GM18909 (cell line): ENCODE measurements at regions not wholly inside any gene's neighbourhood (a gene's known extent, or its start where the extent isn't known, plus 50 kb on each side); places are given as distances from the start of the nearest gene placed in this dataset.
"Not testable (repeated sequence)": the region's sequence is repeated elsewhere in the genome, so short reads cannot be mapped to it uniquely, and the experiment has no call there.

Source experiments
- ATAC-seq: cut with Tn5 transposase; IDR thresholded peaks from one replicate; pipeline ENCODE4 v1.9.1; 2021; ENCODE audit warnings: mild to moderate bottlenecking; ENCODE audit not compliant: unreplicated experiment, poor library complexity

DNA sequence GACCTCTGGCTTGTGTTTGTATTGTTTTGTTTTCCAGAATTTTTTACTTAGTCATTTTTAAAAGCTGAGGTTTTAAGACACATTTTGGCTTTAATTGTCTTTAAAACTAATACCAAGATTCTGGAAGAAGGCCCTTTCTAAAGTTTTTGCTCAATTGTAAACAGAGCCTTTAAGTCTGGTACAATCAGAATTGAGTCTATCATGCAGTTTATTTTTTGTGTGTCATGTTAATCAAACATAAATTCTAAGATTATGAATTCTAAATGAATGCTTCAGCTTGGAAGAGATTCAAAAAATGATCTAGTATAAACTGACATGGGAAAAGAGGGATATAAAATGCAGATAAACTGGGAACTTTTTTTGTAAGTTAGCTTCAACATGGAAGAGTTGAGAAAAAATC, 882.7 kb downstream of the TLE1 start:
- no peak for ATAC-seq

DNA sequence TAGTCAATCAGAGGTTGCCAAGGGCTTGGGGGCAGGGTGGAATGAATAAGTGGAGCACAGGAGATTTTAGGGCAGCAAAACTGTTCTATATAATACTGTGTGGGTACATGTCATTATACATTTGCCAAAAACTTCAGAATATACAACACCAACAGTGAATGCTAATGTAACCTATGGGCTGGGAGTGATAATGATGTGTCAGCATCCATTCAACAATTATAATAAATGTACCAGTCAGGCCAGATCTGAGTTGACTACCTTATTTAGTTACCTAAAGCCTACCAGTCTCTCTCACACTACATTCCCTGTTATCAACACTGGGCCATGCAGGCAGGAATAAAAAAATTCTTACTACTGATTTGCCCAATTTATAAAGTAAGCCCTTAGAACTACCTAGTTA, 884.5 kb downstream of the TLE1 start:
- no peak for ATAC-seq

DNA sequence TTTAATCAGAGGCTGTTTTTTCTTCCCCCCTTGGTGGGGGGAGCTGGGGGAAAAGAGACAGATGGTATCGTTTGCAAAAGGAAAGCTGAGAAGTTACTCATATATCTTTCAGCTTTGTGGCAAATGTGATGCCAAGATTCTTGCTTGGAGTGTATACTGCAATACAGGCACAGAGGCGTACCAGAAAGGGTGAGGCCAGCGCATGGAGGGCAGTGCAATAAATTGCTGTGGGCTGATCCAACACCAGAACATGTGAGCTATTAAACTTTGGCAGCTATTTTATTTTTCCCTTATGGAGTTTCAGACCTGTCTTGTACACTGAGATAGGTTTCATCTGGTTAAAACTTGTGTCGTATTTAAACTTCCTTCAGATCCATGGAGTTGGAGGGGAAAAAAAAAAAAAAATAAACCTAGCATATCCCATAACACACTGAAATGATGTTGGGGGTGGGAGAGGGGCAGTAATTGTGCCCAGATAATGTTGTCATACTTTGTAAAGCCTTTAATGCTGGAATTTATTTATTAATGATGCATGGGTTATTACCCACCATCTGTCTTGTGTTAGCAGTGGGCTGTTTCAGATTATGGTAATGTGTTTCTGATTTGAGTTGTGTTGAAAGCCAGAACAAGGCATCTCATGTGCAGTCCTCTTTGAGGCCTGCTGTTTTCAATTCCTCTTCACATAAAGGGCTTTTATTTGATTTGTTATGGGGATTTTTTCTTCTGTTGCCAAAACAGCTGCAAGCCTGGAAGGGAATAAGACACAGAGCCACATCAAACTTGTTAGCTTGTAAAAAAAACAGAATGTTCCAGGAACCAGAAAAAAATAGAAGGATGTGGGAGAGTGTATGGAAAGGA, 891.3 kb downstream of the TLE1 start:
- no peak for ATAC-seq

DNA sequence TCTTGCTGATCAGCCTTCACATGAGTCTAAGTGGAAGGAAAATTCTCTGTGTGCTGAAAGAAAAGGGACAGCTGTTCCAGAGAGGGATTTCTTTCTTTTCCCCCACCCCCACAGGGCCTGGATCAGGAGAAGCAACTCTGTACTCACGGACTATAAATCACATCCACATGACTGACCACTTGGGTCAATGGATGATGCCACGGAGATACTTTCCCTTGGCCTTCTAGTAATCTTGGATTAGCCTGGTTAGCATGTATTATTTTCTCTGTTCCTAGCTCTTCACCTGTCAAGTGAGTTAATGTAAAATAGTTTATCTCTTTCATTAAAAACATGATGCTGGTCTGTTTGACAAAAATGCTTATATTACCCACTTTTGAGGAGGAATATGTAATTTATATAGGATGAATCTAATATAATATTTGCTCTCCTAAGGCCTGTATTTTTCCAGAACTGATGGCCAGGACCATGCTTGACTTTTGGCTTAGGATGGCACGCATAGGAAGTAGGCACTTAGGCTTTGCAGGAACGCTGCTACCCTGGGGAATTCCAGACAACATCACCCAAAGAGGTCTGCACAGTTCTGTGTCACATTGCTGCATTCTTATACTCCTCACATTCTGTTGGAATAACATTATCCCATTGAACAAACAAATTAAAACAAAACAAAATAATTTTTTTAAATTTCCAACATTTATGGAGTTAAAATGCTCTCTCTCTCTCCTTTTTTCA, 892.1 kb downstream of the TLE1 start:
- no peak for ATAC-seq

DNA sequence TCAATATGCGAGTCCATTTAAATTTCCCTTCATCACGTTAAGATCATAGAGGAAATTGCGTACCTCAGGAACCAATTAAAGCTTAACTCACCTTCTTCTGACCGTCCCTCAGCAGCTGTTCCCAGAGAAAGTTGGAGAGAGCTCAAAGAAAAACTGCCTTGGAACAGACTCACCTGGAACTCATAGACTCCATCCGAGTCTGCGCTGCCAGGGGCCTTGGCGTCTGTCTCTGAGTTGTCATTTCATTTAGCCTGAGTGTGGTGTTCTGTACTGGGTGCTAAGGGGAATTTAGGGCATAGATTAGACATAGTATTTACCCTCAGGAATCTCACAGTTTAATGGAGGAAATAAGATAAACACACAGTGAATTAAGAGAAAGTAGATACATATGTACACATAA, 892.7 kb downstream of the TLE1 start:
- ATAC-seq = no peak

DNA sequence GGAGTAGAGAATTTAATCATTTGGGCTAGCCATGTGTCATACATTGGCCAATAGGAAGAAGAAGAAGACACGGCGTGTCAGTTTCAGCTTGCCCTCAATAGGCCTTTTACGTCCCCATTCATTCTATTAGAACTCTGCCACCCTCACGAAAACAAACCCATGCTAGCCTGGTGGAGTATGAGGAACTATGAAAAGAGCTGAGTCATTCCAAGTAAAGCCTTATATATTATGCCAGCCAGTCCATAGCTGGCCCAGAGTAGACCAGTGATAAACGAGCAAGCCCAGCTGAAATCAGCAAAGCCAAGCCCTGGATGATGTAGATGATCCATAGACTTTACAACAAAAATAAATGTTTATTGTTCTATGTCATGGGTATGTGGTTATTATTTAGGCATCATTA, 895.1 kb downstream of the TLE1 start:
- no peak for ATAC-seq

DNA sequence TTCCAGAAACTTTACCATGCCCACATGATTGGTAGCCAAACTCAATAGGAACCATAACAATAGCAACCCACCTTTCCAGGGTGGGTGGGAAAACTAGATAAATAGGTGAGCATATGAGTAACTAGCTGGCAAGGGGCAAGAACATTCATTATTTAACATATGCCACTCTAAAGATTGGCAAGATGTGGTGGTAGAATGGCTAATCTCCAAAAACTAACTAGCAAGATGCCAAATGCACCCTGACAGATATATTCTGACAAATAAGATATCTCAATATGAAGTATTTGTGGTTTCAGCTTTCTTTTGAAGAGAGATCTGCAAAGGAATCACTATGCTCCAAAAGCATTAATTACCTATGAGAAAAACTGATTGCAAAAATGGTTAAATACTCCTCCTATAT, 895.6 kb downstream of the TLE1 start:
- ATAC-seq = no peak

DNA sequence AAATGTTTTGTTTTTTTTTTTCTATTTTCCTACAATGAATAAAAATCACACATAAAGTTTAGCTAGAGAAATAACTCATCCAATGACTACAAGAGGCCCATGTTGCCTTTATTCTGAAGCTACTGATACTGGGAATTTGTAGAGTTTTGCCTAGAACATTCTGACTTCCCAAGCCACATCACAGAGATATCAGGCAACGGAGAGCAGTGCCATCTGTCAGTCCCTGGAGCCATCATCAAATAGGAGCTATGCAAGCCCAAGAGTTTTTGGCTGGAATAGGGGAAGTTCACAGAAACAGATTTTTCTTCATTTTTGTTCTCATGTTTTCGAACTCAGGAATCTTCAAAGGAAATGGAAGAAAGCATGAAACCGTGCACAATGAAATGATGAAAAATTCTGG, 896.6 kb downstream of the TLE1 start:
- no peak for ATAC-seq

DNA sequence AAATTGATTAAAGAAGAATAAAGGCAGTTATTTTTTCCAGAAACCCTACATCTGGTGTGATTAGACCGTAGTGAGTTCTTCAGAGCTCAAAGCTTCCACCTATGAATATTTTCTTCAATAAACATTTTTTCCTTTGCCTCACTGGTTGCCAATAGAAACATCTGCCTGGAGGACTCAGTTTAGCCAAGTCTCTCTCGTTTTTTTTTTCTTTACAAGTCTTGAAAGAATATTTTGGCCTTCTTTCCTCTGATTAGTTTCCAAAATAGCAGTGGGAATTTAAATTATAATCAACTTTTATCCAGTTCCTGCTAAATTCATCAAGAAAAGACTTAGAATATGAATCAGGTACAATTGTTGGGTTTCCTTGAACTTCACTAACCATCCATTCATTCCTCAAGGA, 897.5 kb downstream of the TLE1 start:
- ATAC-seq = no peak

DNA sequence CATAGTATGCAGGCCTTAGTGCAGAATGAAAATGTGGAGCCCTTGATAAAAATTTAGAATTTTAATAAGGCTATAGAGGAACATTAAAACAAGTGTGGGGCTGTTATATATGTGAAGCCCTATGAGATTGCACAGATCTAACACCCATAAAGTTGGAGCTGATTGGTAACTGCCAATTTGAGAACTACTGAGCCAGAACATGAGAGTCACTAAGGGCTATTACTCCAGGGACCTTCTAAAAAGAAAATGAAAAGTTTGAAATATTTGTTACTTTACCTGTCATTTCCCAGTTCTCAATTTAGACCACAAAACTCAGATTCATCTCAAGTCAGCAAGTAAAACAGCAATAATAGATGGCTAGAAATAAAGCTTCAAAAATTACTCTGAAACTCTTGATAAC, 898.6 kb downstream of the TLE1 start:
- ATAC-seq = no peak

DNA sequence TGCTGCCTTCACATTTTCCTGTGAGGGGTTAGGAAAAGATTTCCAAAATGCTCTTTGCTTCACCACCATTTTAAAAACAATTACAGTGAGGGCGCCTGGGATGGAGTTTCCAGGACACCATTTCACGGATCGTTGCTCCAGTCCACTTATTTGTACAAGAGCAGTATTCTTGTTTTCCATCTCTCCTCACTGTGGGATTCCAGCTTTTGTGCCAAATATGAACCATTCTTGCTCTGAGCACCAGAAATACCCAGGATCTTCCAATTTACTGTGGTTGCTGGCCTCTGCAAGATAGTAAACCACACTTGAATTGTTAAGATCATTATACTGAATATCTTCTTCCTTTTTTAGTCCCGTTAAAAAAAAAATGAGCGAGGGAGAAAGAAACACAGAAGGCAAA, 899.5 kb downstream of the TLE1 start:
- no peak for ATAC-seq

DNA sequence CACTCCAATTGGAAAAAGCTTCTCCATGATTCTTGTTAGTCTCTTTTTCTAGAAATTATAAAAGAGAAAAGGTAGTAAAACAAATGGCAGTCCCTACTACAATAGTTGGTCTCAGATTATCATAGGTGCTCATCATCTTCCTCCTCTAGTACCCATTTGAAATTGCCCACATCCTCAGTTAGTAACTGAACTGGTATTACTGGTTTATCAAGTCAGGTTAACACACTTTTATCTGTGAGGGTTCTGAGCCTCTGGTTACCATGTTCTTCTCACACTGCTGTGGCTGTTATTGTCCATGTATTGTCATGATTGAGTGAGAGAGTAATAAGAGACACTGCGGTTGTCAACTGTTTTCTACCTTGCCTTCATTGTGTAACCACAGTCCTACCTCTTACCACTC, 901.7 kb downstream of the TLE1 start:
- no peak for ATAC-seq

DNA sequence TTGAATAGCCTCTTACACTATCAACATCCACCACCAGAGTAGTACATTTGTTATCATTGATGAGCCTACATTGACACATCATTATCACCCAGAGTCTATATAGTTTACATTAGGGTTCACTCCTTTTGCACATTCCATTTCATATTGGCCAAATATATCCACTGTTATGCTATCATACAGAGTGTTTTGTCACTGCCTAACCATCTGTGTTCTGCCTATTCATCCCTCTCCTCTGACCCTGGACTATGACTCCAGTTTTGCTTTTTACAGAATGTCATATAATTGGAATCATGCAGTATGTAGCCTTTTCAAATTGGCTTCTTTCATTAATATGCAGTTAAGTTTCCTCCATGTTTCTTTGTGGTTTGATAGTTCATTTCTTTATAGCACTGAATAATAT, 904.7 kb downstream of the TLE1 start:
- ATAC-seq = no peak

DNA sequence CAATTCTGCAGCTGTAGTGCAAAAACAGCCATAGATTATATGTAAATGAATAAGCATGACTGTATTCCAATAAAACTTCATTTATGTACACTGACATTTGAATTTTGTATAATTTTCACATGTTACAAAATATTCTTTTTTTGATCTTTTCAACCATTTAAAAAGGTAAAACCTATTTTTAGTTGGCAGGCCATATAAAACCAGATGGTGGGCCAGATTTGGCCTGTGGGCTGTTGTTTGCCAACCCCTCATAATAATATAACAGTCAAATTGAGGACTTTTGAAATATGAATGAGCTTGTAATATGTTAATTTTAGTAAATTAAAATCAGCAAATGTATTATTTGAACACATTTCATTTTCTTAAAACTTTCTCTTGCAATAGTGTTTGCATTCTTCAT, 913.4 kb downstream of the TLE1 start:
- no peak for ATAC-seq

DNA sequence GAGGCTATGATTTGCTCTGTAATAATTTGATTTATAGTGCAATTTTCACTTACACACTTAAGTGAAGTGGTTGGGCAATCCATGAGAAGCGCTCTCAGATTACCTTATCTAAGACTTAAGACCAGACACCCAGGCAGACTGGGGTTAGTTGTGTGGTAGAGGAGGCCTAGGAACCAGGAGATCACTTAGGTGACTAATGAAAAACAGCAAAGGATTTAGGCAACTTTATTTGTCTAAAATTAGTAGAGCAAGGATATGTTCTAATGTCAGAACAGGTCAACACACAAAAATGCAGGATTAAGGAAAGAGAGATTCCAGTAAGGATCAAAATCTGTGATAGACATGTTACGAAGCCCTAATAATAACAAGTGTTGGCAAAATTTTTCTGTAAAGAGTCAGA, 913.8 kb downstream of the TLE1 start:
- ATAC-seq = no peak

DNA sequence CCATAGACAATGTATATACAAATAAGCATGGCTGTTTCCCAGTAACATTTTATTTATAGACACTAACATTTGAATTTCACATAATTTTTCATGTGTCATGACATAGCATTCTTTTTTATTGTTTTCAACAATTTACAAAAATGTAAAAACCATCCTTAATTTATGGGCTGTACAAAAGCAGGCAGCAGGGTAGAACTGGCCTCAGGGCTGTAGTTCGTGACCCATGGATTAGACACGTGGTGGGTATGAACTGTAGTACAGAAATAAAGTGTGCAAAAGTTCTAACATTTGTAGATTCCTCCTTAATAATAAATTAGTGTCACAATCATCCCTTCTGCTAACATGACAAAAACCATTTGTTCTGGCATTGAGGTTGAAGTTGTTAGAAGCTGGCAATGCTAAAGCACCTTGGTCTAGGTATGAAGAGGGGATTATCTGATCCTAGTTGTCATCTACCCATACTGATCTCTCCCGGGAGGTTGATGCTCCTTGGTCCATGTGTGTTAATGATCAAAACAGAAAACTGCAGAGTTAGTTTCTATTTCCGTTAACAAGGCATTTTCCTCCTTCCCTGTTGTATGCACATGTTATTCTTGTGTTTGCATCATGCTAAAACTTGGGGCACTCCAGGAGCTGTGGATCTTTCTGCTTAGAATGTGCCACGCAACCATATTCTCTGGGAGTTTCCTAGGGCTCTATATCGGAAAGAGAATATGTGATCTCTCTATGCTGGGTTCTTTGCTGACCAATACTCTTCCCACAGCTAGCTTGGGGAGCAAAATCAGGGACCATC, 917.6 kb downstream of the TLE1 start:
- no peak for ATAC-seq

DNA sequence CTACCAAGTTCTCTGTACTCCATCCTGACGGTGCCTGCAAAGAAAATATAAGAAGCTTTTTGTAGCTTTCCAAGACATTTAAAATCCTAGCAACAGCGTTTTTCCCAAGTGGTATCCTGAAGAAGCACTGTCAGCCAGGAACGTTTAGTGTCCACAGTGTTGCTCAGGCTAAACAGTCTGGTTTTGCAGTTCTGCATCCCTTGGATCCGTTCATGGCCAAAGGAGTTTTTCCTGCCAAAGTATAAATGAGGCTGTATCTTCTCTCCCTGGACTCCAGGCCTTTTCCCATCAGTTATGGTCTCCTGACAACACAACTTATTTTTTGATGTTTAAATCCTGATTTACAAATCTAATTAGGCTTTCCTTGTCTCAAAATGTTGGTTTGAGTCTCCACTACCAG, 925.8 kb downstream of the TLE1 start:
- no peak for ATAC-seq

DNA sequence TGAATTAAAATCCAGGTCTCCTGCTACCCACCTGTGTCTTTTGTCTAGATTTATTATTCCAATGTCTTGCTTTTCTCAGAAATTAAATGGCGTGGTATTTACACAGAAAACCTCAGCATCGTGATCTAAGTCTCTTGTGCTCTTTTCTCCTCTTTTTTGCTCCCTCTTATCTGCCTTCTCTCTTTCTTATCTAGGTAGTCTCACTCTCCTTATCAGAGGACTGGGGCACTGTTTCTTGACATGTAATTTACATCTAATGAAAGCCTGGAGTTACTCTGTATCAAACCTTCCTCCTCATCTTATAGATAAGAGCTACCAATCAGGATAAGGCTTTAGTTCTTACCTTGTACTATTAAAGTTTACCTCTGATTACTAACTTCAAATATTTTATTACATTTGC, 933.8 kb downstream of the TLE1 start:
- ATAC-seq = no peak

DNA sequence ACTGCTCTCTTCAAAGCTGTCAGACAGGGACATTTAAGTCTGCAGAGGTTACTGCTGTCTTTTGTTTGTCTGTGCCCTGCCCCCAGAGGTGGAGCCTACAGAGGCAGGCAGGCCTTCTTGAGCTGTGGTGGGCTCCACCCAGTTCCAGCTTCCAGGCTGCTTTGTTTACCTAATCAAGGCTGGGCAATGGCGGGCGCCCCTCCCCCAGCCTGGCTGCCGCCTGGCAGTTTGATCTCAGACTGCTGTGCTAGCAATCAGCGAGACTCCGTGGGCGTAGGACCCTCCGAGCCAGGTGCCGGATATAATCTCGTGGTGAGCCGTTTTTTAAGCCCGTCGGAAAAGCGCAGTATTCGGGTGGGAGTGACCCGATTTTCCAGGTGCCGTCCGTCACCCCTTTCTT, 942.3 kb downstream of the TLE1 start:
- not testable (repeated sequence) for ATAC-seq

DNA sequence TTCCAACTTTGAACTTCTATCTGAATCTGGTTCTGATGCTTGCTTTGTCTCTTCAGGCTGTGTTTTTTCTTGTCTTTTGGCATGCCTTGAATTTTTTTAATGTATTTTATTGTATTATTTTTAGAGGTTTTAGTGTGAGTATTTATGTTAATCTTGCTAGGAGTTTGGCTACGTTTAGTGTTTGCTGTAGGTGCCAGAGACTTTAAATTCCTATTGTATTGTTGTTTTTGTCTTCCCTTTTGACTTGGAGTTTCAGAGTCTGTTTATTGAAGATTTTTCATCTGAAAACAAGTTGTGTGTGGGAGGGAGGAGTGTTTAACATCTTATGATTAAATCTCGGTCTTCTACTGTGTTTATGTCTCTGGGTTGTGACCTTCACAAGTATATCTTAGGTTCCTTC, 956.8 kb downstream of the TLE1 start:
- ATAC-seq = no peak

DNA sequence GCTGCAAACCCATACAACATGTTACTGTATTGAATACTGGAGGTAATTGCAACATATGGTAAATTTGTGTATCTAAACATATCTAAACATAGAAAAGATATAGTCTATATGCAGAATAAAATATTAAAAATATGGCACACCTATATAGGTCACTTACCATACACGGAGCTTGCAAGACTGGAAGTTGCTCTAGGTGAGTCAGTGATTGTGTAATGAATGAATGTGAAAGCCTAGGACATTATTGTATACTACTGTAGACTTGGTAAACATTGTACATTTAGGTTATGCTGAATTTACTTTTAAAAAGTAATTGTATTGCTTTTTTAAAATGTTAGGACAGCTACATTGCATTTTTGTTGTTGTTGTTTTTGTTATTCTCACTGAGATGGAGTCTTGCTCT, 968.8 kb downstream of the TLE1 start:
- no peak for ATAC-seq
